ENCODE measurements at regions not wholly inside any gene's neighbourhood (a gene's known extent, or its start where the extent isn't known, plus 50 kb on each side); places are given as distances from the start of the nearest gene placed in this dataset.

GRCh38 chr9:90052366-90052765 is 447.6 kb downstream of the GADD45G start:
- TF ChIP-seq CTCF (IDR thresholded peaks at IDR 0.05) (no peak), POLR2A (IDR thresholded peaks at IDR 0.05) (no peak)
